DMS114 treated with DMSO at 0.1 percent for 48 hours (cell line): ENCODE measurements at regions not wholly inside any gene's neighbourhood (a gene's known extent, or its start where the extent isn't known, plus 50 kb on each side); places are given as distances from the start of the nearest gene placed in this dataset.
"Not testable (repeated sequence)": the region's sequence is repeated elsewhere in the genome, so short reads cannot be mapped to it uniquely, and the experiment has no call there.

ENCODE experiments used
- DNase-seq: peaks from one replicate; lab custom pipeline; 2025; ENCODE audit not compliant: unreplicated experiment; lab: John Stamatoyannopoulos, UW

DNA sequence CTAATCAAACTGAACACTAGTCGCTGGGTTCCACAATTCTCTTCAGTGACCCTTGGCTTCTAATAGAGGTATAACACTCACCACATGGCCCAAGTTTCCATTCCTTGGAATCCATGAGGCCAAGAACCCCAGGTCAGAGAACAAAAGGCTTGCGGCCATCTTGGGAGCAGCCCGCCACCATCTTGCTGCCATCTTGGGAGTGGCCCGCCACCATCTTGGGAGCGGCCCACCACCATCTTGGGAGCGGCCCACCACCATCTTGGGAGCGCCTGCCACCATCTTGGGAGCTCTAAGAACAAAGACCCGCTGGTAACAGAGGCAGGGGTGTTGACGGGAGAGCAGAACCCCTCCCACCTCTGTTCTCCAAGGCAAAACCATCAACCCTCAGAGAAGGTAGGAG, 493.4 kb downstream of the MATN1 start:
- no peak for DNase-seq

DNA sequence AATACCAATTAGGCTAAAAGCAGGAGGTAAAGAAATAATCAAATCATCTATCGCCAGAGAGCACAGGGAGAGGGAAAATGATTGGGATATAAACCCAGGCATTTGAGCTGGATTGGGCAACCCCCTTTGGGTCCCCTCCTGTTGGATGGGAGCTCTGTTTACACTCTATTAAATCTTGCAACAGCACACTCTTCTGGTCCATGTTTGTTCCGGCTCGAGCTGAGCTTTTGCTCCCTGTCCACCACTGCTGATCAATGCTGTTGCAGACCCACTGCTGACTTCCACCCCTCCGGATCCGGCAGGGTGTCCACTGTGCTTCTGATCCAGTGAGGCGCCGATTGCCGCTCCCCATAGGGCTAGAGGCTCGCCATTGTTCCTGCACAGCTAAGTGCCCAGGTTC, 493.8 kb downstream of the MATN1 start:
- no peak for DNase-seq

DNA sequence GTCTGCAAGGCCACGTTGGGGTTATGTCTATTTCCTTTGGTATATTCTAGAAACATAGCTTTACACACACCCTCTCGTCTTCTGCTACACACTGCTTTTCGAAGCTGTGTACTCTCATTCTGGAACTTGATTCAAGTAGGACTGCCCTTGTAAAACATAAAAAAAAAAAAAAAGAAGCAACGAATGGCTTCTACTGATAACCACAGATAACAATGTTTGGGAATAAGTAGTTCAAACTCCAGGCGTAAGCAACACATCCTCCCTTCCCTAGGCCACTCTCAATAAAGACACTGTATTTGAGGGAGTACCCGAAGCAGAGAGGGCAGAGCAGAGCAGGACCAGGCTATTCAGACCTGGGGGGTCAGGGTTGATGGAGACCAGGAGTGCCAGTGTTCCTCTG, 496.7 kb downstream of the MATN1 start:
- no peak for DNase-seq

DNA sequence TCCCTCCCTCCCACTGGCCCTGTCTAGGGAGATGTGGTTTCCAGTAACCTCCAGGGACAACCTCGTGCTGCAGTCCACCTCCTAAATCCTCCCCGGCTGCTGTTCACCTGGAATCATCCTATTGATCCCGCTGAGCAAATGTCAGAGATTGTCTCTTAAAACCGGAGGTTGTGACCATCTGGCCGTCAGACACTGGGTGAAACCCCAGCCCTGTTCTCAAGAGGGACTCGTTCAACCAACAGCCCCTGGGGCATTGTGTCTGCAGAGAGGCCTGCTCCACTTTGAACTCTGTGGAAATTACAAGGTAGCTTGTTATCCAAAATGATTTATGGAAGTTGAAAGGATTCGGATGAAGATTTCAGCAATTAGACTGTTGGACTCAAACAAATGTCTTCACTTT, 498.0 kb downstream of the MATN1 start:
- DNase-seq: no peak

DNA sequence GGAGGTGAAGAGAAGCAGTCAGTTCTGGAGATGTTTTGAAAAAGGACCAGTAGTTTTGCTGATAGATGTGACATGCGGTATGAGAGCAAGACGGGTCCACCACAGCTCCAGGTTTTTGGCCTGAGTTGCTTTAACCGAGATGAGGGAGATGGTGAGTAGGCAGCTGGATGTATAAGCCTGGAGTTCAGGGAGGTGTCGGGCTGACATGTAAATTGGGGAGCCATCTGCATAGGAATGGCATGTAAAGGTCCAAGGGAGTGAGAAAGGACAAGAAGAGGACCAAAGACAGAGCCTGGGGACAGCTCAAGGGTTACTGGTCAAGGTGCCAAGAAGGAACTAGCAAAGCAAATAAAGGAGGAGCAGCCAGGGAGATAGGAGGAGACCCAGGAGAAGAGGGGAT, 503.7 kb downstream of the MATN1 start:
- DNase-seq: no peak

DNA sequence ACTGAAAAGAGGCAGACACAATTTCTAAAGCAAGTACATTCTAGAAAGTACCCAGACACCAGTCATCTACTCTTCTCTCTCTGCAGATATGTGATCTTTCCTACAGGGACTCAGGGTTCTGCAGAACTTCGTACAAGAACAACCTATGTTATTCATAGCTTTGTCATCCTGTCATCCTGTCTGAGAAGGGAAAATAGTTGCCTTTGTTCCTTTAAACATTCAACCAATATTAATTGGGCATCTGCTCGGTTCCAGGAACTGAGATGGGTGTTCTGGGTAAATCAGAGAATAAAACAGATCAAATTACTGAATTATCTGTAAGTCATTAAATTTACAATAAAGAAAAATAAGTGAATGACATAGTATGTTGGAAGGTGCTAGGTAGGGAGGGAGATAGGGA, 504.9 kb downstream of the MATN1 start:
- no peak for DNase-seq

DNA sequence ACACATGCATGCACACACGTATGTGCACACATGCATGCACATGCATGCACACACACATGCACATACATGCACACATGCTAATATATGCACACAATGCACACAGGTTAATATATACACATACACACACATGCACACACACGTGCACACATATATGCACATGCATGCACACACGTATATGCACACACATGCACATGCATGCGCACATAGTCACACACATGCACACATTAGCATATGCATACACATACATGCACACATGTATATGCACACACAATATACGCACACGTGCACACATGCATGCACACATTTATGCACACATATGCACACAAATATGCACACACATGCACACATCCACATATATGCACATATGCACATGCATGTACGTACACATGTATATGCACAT, 506.8 kb downstream of the MATN1 start:
- DNase-seq: no peak

DNA sequence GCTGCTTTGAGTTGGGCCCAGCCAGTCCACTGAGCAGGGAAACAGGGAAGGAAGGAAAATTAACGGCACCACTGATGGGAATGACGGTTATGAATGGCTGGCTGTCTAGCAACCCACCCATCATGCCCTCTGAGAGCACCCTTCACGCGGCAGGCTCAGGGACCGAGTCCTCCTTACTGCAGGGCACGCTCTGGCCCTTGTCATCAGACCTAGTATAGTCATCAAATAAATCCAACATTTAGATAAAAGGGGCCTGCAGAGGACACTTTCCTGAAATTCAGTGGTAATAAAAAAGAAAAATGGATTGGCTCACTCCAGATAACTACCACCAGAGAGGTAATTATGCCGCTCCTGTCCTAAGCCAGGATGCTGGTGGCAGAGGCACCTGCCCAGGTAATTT, 509.4 kb downstream of the MATN1 start:
- DNase-seq: no peak

DNA sequence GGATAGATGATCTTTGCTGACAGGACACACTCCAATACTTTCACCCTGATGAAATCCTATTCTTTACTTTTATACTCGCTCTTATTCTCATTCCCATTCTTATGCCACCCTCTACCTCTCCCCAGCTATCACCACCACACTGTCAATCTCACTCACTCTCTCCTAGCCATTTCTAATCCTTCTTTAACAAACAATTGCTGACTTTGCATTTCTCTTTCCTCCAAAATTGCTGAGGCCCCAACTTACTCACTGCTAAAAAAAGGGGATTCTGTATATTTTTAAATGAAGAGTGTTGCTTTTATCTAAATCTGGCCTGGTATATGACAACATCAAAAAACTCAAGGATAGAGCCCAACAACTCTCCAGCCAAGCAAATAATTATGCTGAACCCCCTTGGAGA, 515.4 kb downstream of the MATN1 start:
- not testable (repeated sequence) for DNase-seq

DNA sequence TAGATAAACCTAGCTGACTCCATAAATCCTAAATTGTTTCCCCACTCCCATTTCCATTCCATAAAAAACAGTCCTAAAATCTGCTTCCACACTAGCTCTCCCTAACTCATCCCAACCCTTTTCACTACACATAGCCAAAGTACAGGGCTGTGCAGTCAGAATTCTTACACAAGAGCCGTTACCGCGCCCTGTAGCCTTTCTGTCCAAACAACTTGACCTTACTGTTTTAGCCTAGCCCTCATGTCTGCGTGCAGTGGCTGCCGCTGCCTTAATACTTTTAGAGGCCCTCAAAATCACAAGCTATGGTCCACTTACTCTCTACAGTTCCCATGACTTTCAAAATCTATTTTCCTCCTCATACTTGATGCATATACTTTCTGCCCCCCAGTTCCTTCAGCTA, 516.8 kb downstream of the MATN1 start:
- not testable (repeated sequence) for DNase-seq

DNA sequence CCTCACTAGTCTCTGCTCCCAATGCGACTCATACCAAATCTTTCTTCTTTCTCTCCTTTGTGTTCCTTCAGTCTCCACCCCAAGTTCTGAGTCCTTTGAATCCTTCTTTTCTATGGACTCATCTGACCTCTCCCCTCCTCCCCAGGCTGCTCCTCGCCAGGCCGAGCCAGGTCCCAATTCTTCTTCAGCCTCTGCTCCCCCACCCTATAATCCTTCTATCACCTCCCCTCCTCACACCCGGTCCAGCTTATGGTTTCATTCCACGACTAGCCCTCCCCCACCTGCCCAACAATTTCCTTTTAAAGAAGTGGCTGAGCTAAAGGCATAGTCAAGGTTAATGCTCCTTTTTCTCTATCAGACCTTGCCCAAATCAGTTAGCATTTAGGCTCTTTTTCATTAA, 518.5 kb downstream of the MATN1 start:
- DNase-seq: not testable (repeated sequence)

DNA sequence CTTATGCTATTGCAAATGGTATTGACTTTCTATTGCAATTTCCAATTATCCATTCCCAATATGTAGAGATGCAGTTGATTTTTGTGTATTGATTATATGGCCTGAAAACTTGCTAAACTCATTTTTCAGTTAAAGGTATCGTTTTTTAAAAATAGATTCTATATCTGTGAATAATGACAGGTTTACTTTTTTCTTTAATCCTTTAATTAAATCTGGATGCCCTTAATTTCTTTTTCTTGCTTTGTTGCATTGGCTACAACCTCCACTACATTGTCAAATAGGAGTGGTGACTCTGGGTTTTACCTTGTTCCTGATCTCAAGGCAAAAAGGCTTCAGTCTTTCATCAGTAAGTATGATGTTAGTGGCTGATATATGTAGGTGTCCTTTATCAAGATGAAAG, 522.4 kb downstream of the MATN1 start:
- DNase-seq: no peak

DNA sequence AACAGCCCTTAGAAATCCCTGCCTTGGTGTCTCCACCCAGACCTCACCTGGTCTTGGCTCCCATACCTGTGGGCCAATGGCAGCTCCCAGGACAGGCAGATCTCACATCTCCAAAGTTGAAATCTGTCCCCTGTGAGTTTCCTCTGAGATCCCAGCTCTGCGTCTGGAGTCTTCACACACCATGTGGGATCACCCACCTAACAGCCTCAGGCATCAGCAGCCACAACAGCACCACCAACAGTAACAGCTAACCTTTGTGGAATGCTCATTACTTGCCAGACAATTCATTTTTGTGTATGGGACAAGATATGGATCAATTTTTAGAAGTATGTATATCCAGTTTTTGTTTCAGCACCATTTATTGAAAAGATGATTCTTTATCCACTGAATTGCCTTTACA, 523.2 kb downstream of the MATN1 start:
- no peak for DNase-seq

DNA sequence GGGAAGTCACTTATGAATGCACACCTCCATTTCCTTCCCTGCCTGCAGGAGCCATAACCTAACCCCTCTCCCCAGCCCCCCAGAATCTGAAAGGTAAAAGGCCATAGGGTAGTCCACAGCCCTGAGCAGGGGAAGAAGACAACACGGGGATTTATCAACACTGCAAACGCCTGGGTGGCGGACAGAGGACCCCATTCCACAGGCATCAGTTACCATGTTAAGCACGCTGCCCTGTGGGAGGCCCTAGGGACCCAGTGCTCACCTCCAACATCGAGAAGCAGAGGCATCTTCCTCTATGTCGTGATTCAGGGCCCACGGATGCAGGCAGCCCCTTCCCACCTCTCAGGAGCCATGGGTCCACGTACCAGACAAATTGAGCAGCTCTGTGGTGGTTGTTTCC, 523.8 kb downstream of the MATN1 start:
- no peak for DNase-seq

DNA sequence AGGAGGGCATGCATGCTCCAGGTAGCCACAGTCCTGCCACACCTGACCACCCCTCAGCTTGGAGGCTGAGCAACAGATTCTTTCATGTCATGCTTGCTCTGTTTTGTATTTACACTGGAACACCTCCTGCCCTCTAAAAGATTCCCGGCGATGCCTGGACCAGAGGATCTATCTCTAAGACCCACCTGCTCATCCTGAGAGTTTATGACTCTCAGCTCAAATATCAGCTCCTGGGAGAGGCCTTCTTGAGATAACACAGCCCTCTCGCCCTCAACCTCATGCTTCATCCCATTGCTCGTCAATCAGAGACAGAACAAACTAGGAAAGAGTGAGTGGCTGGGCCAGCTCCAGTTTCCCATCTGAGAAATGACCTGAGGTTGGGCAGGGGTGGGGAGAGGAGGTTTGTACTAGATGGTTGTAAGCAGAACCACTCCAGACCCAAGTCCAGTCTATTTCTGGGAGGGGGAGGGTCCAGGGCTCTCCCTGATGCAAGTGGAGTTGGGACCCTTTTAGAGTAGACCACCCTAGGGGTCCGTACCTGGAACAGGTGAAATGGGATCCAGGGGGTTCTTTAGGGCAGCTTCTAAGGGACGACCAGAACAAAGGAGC, 524.5 kb downstream of the MATN1 start:
- DNase-seq: no peak

DNA sequence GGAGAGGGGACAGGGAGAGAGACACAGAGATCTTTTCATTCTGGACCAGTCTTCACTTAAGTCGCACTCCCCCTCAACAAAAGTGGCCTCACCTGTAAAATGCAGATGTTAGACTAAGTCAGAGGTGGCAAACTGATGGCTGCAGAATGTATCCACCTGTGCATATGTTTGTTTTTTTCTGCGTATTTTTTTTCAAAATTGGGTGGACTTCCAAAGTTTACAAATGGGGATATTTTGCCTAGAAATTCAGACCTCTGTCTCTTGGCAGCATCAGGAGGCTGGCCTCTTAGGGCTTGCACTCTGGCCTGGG, 525.0 kb downstream of the MATN1 start:
- DNase-seq: no peak

DNA sequence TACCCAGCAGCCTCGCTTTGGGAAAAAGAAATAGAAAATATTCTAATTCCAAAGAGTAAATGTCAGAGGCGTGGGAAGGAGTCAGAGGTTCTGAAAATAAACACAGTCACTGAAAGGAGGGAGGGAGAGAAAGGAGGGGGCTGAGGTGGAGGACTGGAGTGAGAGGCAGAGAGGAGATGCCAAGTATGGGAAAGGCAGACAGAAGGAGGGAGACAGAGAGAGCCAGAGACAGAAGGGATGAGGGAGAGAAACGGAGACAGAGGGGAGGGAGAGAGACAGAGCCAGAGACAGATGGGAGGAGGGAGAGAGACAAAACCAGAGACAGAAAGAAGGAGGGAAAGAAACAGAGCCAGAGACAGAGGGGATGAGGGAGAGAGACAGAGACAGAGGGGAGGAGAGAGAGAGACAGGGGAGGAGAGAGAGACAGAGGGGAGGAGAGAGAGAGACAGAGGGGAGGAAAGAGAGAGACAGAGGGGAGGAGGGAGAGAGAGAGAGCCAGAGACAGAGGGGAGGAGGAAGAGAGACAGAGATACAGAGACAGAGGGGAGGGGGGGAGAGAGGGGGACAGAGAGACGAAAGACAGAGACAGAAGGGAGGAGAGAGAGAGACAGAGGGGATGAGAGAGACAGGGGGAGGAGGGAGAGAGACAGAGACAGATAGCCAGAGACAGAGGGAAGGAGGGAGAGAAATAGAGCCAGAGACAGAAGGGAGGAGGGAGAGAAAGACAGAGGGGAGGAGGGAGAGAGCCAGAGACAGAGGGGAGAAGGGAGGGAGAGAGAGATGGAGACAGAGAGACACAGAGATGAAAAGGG, 525.5 kb downstream of the MATN1 start:
- DNase-seq: no peak

DNA sequence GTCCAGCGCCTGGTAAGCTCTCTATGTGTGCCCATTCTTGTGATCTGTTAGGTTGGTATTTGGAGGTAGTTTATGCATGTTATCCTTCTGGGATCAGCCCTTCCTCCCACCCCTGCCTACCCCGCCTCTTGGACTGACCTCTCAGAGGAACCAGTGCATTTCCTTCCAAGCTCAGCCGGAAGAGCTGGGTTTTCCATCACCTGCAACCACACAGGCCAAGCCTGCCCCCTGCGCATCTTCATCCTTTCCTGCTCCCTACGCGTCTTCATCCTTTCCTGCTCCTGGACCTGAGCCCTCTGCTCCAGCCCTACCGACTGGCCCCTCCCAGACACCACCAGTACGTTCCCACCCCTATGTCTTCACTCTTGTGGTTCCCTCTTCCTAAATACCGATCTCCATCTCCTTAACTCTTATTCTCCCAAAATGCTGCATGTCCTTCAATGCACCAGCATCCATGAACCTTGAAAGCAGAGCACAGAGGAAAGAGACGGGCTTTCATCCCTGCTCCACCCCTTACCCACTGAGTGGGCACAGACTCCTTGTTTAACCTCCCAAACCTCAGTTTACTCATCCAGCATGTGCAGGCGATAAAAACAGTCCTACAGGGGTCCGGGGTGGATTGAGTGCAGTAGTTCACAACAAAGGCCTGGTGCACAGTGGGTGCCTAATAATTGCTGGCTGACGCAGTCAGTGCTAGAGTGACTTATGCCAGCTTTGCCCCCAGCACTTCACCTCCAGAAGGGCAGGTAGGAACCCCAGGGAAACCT, 526.3 kb downstream of the MATN1 start:
- DNase-seq: no peak

DNA sequence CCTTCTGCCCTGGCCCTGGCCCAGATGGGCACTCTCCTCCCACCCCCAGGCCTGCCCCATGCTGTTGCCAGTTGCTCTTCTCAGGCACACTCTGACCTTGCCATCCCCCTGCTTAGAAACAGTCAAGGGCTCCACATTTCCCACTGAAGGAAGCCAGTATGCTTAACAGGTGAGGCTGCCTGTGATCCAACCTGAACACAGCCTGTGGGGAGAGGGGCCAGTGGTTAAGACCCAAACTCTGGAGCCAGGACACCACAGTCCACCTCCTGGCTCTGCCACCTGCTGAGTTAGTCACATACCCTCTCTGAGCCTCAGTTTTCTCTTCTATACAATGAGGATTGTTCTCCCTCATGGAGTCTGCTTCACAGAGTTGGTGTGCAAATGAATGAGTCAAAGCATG, 526.9 kb downstream of the MATN1 start:
- no peak for DNase-seq

DNA sequence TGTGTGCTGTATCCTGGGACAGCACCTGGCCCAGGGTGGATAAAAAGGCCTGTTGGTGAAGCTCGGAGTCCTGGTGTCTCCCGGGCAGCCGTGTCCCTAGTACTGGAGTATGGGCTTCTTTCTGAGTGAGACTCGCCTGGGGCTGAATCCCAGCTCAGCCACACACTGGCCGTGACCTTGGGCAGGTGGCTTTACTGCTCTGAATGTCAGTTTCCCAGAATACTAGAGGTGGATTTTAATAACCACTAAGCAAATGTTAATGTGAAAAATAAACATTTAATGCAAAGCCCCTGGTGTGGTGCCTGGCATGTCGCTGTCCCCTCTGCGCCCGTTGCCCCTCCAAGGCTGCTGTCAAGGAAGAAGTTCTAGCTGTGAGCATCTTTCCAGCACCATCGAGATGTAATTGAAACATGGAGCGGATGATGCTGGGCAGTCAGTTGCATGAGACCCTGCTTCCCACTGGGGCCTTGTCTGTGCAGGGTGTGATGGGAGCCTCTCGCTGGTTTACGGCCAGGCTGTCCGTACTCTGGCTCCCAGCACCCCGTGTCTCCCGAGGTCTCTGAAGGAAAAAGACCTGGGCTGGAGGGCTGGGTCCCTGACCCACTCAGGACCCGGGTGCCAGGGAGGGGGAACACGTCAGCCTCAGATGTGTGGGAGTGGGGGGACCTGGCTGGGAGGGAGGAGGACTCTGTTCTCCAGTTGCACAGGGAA, 527.8 kb downstream of the MATN1 start:
- no peak for DNase-seq

DNA sequence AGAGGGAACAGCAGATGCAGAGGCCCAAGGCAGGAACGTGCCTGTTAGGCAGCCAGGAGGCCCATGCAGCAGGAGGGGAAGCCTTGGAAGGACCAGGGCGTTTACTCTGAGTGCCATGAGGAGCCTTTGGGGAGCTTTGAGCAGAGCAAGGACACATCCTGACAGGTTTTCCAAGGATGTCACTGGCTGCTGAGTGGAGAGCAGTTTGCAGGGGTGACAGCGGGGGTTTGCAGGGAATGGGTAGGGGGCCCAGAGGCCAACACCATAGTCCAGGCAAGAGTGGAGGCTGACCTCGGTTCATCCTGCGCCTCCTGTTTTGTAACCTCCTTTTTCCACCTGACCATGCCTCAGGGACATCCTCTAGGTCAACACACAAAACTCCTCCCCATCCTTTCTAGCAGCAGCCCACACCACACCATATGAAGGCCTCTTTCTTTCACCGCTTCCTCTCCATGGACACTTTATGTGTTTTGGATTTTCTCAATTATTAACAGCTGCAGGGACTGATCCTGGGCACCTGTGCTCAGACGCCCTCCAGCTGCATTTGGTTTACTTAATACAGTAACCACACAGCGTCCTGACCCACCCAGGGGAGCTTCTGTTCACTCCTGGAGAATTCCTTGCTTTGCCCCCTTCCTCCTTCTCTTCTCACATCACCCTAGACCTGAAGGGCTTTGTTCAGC, 528.5 kb downstream of the MATN1 start:
- no peak for DNase-seq
